HepG2 (cell line): ENCODE measurements at regions not wholly inside any gene's neighbourhood (a gene's known extent, or its start where the extent isn't known, plus 50 kb on each side); places are given as distances from the start of the nearest gene placed in this dataset.

Source experiments
- ATAC-seq: fragments of 200-7000 bp; cut with Tn5 transposase; 3 replicates; pipeline ENCODE4 v1.9.1; 2020; ENCODE audit warnings: mild to moderate bottlenecking, moderate library complexity
- BruUV-seq: library from RNA; stranded (reverse); fragments of 400-500 nt; replicated peaks from 2 replicates; lab custom pipeline; 2021; lab: Mats Ljungman, UMichigan
- CTCF ChIA-PET: fragments of 300-600 bp; formaldehyde crosslinking; extraction: SDS; loops from one replicate; lab custom pipeline; 2021; ENCODE audit warnings: low total read pairs, inconsistent platforms, low intra/inter-chr PET ratio; lab: Yijun Ruan, JAX
- POLR2A ChIA-PET: fragments of 350-600 bp; sonication (Branson Sonifier 250); formaldehyde crosslinking; loops from one replicate; lab custom pipeline; 2020; ENCODE audit warnings: antibody characterized with exemption, inconsistent platforms; lab: Yijun Ruan, JAX
- DNase-seq: peaks from one replicate; pipeline ENCODE4 v3.0.0-alpha.2; 2015; ENCODE audit warnings: low spot score
- FAIRE-seq: peaks from 3 replicates; lab custom pipeline; 2011; peaks lifted over from hg19 to GRCh38; lab: Jason Lieb, UNC
- H2AFZ ChIP-seq: one replicate; pipeline ENCODE4 v1.6.1; 2011; ENCODE audit warnings: low read length, inconsistent platforms
- H3K27ac ChIP-seq: fragments of 300-600 bp; 3 replicates; pipeline ENCODE4 v1.8.0; 2011; ENCODE audit warnings: mixed run types, mild to moderate bottlenecking, mixed read lengths, low read length, inconsistent platforms; ENCODE audit not compliant: insufficient read depth; ENCODE audit errors: extremely low read length
- H3K27me3 ChIP-seq, 2 experiments: fragments of 200-600 bp in 1 of 2; 2 replicates in 1 of 2; 3 replicates in 1 of 2; pipeline versions ENCODE4 v1.6.0 to v1.8.0; 2011; ENCODE audit warnings: low read length in 2 of 2, mild to moderate bottlenecking in 2 of 2, moderate library complexity in 2 of 2, inconsistent platforms in 1 of 2; ENCODE audit not compliant: insufficient read depth in 2 of 2, control insufficient read depth in 1 of 2
- H3K36me3 ChIP-seq, 2 experiments: fragments of 200-600 bp in 1 of 2; replicated peaks in 1 of 2; 2 replicates in 1 of 2; 3 replicates in 1 of 2; pipeline versions ENCODE4 v1.5.1 to v1.8.0; 2011; ENCODE audit warnings: low read length in 2 of 2, inconsistent platforms in 1 of 2; ENCODE audit not compliant: insufficient read depth in 2 of 2, control insufficient read depth in 1 of 2
- H3K4me1 ChIP-seq: 2 replicates; pipeline ENCODE4 v1.5.1; 2012; ENCODE audit warnings: low read length, inconsistent platforms; ENCODE audit not compliant: insufficient read depth
- H3K4me2 ChIP-seq: 2 replicates; pipeline ENCODE4 v1.6.0; 2011; ENCODE audit warnings: low read depth, low read length, inconsistent platforms
- H3K4me3 ChIP-seq, 3 experiments: fragments of 200-600 bp in 1 of 3; sonication (generic), shearing (Covaris generic) in 1 of 3; replicated peaks in 1 of 3; 2 replicates each; pipeline ENCODE4 v1.5.1; 2011 to 2016; ENCODE audit warnings: low read length in 3 of 3, inconsistent platforms in 2 of 3, low read depth in 2 of 3, mild to moderate bottlenecking in 2 of 3, control low read depth in 1 of 3, mixed read lengths in 1 of 3; ENCODE audit not compliant: insufficient read depth in 1 of 3
- H3K79me2 ChIP-seq: one replicate; pipeline ENCODE4 v1.6.1; 2011; ENCODE audit warnings: low read length, inconsistent platforms; ENCODE audit not compliant: insufficient read depth
- H3K9ac ChIP-seq: 2 replicates; pipeline ENCODE4 v1.6.0; 2011; ENCODE audit warnings: mild to moderate bottlenecking, low read depth, low read length, inconsistent platforms; ENCODE audit not compliant: insufficient read depth
- H3K9me3 ChIP-seq: 2 replicates; pipeline ENCODE4 v1.5.1; 2012; ENCODE audit warnings: mild to moderate bottlenecking, low read length
- H4K20me1 ChIP-seq: 2 replicates; pipeline ENCODE4 v1.6.0; 2011; ENCODE audit warnings: inconsistent platforms, mild to moderate bottlenecking, low read length, moderate library complexity; ENCODE audit not compliant: insufficient read depth
- ATF3 ChIP-seq: sonication (generic); formaldehyde crosslinking; IDR thresholded peaks from 2 replicates; pipeline ENCODE4 v1.4.0; 2020; ENCODE audit warnings: missing genetic modification reagents
- ATRX ChIP-seq: sonication (generic); formaldehyde crosslinking; IDR thresholded peaks from 2 replicates; pipeline ENCODE4 v1.4.0; 2020; ENCODE audit warnings: missing genetic modification reagents, borderline replicate concordance
- EZH2 ChIP-seq: conservative IDR thresholded peaks from 2 replicates; pipeline ENCODE4 v1.6.1; 2012; ENCODE audit warnings: mild to moderate bottlenecking, low read depth, low read length, moderate library complexity
- HDAC1 ChIP-seq: sonication (generic); formaldehyde crosslinking; IDR thresholded peaks from 2 replicates; pipeline ENCODE4 v1.5.1; 2020; ENCODE audit warnings: mild to moderate bottlenecking, missing genetic modification reagents
- HMG20A ChIP-seq: IDR thresholded peaks from 2 replicates; pipeline ENCODE4 v1.6.1; 2016; ENCODE audit warnings: borderline replicate concordance
- MZF1 ChIP-seq: sonication (generic); formaldehyde crosslinking; IDR thresholded peaks from 2 replicates; pipeline ENCODE4 v1.8.1; 2023; ENCODE audit warnings: mild to moderate bottlenecking, missing genetic modification reagents, borderline replicate concordance
- PRMT3 ChIP-seq: sonication (generic); formaldehyde crosslinking; IDR thresholded peaks from 2 replicates; pipeline ENCODE4 v1.8.1; 2022; ENCODE audit warnings: low read depth, mild to moderate bottlenecking, moderate library complexity, missing genetic modification reagents, borderline replicate concordance
- SATB2 ChIP-seq: sonication (generic); formaldehyde crosslinking; IDR thresholded peaks from 2 replicates; pipeline ENCODE4 v1.5.0; 2020; ENCODE audit warnings: missing genetic modification reagents
- SP4 ChIP-seq: sonication (generic); formaldehyde crosslinking; IDR thresholded peaks from 2 replicates; pipeline ENCODE4 v1.8.1; 2023; ENCODE audit warnings: mild to moderate bottlenecking, missing genetic modification reagents
- TCF7L2 ChIP-seq: IDR thresholded peaks from 2 replicates; pipeline ENCODE4 v1.6.1; 2011; ENCODE audit warnings: mild to moderate bottlenecking, low read depth, low read length, moderate library complexity
- ZNF160 ChIP-seq: sonication (generic); formaldehyde crosslinking; IDR thresholded peaks from 2 replicates; pipeline ENCODE4 v1.8.0; 2022; ENCODE audit warnings: mild to moderate bottlenecking, inconsistent platforms, missing genetic modification reagents
- ZNF567 ChIP-seq: sonication (generic); formaldehyde crosslinking; IDR thresholded peaks from 2 replicates; pipeline ENCODE4 v1.8.1; 2023; ENCODE audit warnings: mild to moderate bottlenecking, missing genetic modification reagents, borderline replicate concordance
- WGBS: methylation state at CpG from one replicate; pipeline ENCODE4 v1.1.6; 2017; ENCODE audit warnings: low lambda C conversion rate; 5-methylcytosine and 5-hydroxymethylcytosine counted together
- in situ Hi-C: cut with HindIII; loops from 2 replicates; pipeline ENCODE4 v1.10.0; 2017; ENCODE audit warnings: low pct_unique_long_range_greater_than_20kb; ENCODE audit not compliant: extremely low pct_ligation_motif_present
- intact Hi-C: fragments of 100-400 bp; cut with micrococcal nuclease; formaldehyde crosslinking; loops from one replicate; pipeline ENCODE4 v1.10.0; 2022; ENCODE audit not compliant: unreplicated experiment
- TF ChIP-seq, protein P1 (sequence below): sonication (generic); formaldehyde crosslinking; IDR thresholded peaks from 2 replicates; pipeline ENCODE4 v1.4.0; 2020; ENCODE audit warnings: mild to moderate bottlenecking, low read depth, missing genetic modification reagents

- TF ChIP-seq TCF7L2 (peak; percentile 63; the same call in 1 of the 2 replicates), SATB2 (CRISPR knock-in tag) (no peak), HMG20A (CRISPR knock-in tag) (peak; percentile 51; the same call in 1 of the 2 replicates)
- TF ChIP-seq, protein P1, sequence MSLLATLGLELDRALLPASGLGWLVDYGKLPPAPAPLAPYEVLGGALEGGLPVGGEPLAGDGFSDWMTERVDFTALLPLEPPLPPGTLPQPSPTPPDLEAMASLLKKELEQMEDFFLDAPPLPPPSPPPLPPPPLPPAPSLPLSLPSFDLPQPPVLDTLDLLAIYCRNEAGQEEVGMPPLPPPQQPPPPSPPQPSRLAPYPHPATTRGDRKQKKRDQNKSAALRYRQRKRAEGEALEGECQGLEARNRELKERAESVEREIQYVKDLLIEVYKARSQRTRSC (CRISPR knock-in tag), result no peak
Observed at GRCh38 chr2:34353509-34354113, 754.5 kb upstream of the FAM98A start (continued).

DNA sequence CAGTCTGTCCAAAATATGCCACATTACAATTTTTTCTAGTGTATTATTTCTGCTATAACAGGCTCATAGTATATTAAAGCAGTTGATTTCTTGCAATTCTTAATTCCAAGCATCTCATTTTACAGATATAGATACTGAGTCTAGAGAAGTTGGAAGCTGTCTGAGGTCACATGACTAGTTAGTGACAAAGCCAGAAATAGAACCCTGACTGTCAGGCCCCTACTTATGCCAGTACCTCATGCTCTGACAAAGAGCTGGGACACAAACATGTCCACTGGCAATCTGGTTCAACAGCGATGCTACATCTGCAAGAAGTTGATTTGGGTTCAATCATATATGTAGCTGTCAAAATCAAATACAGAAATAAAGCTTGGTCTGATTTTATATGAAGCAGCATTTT lies 750.4 kb upstream of the FAM98A start:
- no peaks in the 10 kb centered on the region for H3K36me3 ChIP-seq
- no peak for DNase-seq
- H3K4me3 ChIP-seq, result no peak overlapping the region
- no peaks in the 10 kb centered on the region for H3K79me2 ChIP-seq
- POLR2A ChIA-PET, result no interaction called here
- intact Hi-C loops, result no loop called here
- no peak overlapping the region for H2AFZ ChIP-seq
- no peaks in the 10 kb centered on the region for H3K27me3 ChIP-seq
- CTCF ChIA-PET, result no interaction called here
- H4K20me1 ChIP-seq, result no peaks in the 10 kb centered on the region
- no peak overlapping the region for H3K27ac ChIP-seq
- no peak overlapping the region for H3K4me2 ChIP-seq
- no peak overlapping the region for H3K9ac ChIP-seq
- no peaks in the 10 kb centered on the region for H3K4me1 ChIP-seq
- ATAC-seq, result no peak
- in situ Hi-C loops, result no loop called here
- BruUV-seq, result no TSS peak
- no peak for FAIRE-seq
- no peaks in the 10 kb centered on the region for H3K9me3 ChIP-seq
- WGBS, result 0% methylated on average over 1 of the region's 1 CpG
- TF ChIP-seq ATF3 (CRISPR knock-in tag) (no peak), EZH2 (no peak), PRMT3 (no peak), MZF1 (CRISPR knock-in tag) (no peak), ZNF567 (CRISPR knock-in tag) (no peak), ZNF160 (no peak), ATRX (CRISPR knock-in tag) (no peak), SP4 (CRISPR knock-in tag) (no peak), HDAC1 (CRISPR knock-in tag) (no peak)
